Stomach (tissue), 4 donors: ENCODE measurements at regions not wholly inside any gene's neighbourhood (a gene's known extent, or its start where the extent isn't known, plus 50 kb on each side); places are given as distances from the start of the nearest gene placed in this dataset.

ENCODE experiments used
- EP300 ChIP-seq: sonication (generic); formaldehyde crosslinking; IDR thresholded peaks from one replicate; pipeline ENCODE4 v1.6.1; 2017; ENCODE audit warnings: antibody characterized with exemption
- POLR2A ChIP-seq, 4 donors: fragments of 450-650 bp; IDR thresholded peaks; one replicate each; pipeline ENCODE4 v1.6.1; 2016; ENCODE audit warnings: antibody characterized with exemption in 4 of 4, control low read depth in 2 of 4, mild to moderate bottlenecking in 1 of 4, moderate library complexity in 1 of 4
- POLR2AphosphoS5 ChIP-seq, 3 donors: sonication (generic); formaldehyde crosslinking; IDR thresholded peaks; one replicate each; pipeline ENCODE4 v1.6.1; 2016; ENCODE audit warnings: antibody characterized with exemption in 3 of 3
- TF ChIP-seq, protein P1 (sequence below), 7 experiments: fragments of 450-650 bp in 4 of 7; fragments of 200-600 bp in 3 of 7; sonication (generic) in 3 of 7; IDR thresholded peaks; one replicate each; pipeline ENCODE4 v1.5.1; 2016 to 2019; ENCODE audit warnings: antibody characterized with exemption in 7 of 7, control low read depth in 2 of 7, mild to moderate bottlenecking in 1 of 7

DNA sequence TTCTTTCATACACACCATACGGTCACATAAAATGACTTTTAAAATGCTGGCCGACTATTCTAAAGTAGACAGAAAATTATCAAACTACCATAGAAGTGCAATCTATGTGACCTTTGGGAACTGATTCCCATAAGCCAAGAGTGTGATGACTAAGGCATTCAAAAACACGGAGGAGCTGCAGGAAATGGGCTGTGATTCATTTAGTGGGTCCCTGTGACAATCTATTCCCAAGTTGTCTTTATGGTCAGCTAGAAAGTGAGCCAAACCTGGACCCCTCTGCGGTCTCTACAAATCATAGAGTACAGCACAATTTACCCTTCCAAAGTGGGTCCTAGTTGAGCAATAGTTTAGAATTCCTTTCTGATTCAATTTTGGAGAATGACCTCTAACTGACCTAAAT lies 251.5 kb upstream of the CBLB start:
- no peak for TF ChIP-seq POLR2AphosphoS5 (IDR thresholded peaks at IDR 0.05)
- TF ChIP-seq, protein P1, sequence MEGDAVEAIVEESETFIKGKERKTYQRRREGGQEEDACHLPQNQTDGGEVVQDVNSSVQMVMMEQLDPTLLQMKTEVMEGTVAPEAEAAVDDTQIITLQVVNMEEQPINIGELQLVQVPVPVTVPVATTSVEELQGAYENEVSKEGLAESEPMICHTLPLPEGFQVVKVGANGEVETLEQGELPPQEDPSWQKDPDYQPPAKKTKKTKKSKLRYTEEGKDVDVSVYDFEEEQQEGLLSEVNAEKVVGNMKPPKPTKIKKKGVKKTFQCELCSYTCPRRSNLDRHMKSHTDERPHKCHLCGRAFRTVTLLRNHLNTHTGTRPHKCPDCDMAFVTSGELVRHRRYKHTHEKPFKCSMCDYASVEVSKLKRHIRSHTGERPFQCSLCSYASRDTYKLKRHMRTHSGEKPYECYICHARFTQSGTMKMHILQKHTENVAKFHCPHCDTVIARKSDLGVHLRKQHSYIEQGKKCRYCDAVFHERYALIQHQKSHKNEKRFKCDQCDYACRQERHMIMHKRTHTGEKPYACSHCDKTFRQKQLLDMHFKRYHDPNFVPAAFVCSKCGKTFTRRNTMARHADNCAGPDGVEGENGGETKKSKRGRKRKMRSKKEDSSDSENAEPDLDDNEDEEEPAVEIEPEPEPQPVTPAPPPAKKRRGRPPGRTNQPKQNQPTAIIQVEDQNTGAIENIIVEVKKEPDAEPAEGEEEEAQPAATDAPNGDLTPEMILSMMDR (IDR thresholded peaks at IDR 0.05) = no peak
- TF ChIP-seq POLR2A (IDR thresholded peaks at IDR 0.05) = no peak
- TF ChIP-seq EP300 = no peak
